Spleen (tissue), 11 donors: ENCODE measurements at regions not wholly inside any gene's neighbourhood (a gene's known extent, or its start where the extent isn't known, plus 50 kb on each side); places are given as distances from the start of the nearest gene placed in this dataset.

Experiments
- DNase-seq: peaks from one replicate; pipeline ENCODE4 v3.0.0-alpha.2; 2020
- H3K27ac ChIP-seq, 8 donors: fragments of 200-600 bp; sonication (generic) in 7 of 8; 1 replicate in 4 of 8; 2 replicates in 4 of 8; pipeline versions ENCODE4 v1.5.0 to v1.8.0; 2016 to 2021; ENCODE audit warnings: inconsistent platforms in 4 of 8, mild to moderate bottlenecking in 4 of 8, moderate library complexity in 1 of 8
- H3K27me3 ChIP-seq, 7 donors: fragments of 200-600 bp; sonication (generic) in 6 of 7; replicated peaks in 1 of 7; 1 replicate in 4 of 7; 2 replicates in 3 of 7; pipeline versions ENCODE4 v1.5.0 to v1.8.0; 2016 to 2021; ENCODE audit warnings: inconsistent platforms in 3 of 7, mild to moderate bottlenecking in 1 of 7
- H3K36me3 ChIP-seq, 6 donors: fragments of 200-600 bp; sonication (generic) in 5 of 6; 1 replicate in 4 of 6; 2 replicates in 2 of 6; pipeline versions ENCODE4 v1.5.0 to v1.8.0; 2016 to 2021; ENCODE audit warnings: inconsistent platforms in 2 of 6
- H3K4me1 ChIP-seq, 6 donors: fragments of 200-600 bp; sonication (generic) in 5 of 6; 1 replicate in 3 of 6; 2 replicates in 3 of 6; pipeline versions ENCODE4 v1.5.0 to v1.8.0; 2016 to 2021; ENCODE audit warnings: inconsistent platforms in 3 of 6
- H3K4me3 ChIP-seq, 8 donors: fragments of 200-600 bp; sonication (generic) in 7 of 8; 1 replicate in 4 of 8; 2 replicates in 4 of 8; pipeline versions ENCODE4 v1.5.0 to v1.8.0; 2016 to 2021; ENCODE audit warnings: inconsistent platforms in 4 of 8, mild to moderate bottlenecking in 4 of 8, moderate library complexity in 2 of 8
- H3K9me3 ChIP-seq, 8 donors: fragments of 200-600 bp; sonication (generic) in 7 of 8; 1 replicate in 4 of 8; 2 replicates in 4 of 8; pipeline versions ENCODE4 v1.5.0 to v1.8.0; 2016 to 2021; ENCODE audit warnings: inconsistent platforms in 4 of 8
- POLR2A ChIP-seq, 3 donors: fragments of 450-650 bp; IDR thresholded peaks; one replicate each; pipeline ENCODE4 v1.5.1; 2017; ENCODE audit warnings: antibody characterized with exemption in 3 of 3, mild to moderate bottlenecking in 1 of 3
- POLR2AphosphoS5 ChIP-seq, 3 donors: sonication (generic); formaldehyde crosslinking; IDR thresholded peaks; one replicate each; pipeline ENCODE4 v1.5.1; 2017; ENCODE audit warnings: antibody characterized with exemption in 3 of 3
- WGBS, 5 donors: extraction: QIAGEN DNeasy Blood & Tissue Kit in 3 of 5; methylation state at CpG; one replicate each; pipeline versions ENCODE4 v1.1.5 to v1.1.7; 2013 to 2018; 5-methylcytosine and 5-hydroxymethylcytosine counted together
- intact Hi-C: fragments of 100-400 bp; cut with DNase I; formaldehyde crosslinking; loops from one replicate; pipeline ENCODE4 v1.15.0; 2023; ENCODE audit warnings: low total_unique reads
- TF ChIP-seq, protein P1 (sequence below), 11 experiments: fragments of 200-600 bp in 7 of 11; fragments of 450-650 bp in 4 of 11; sonication (generic) in 4 of 11; IDR thresholded peaks in 8 of 11; conservative IDR thresholded peaks in 3 of 11; 1 replicate in 7 of 11; 2 replicates in 4 of 11; pipeline versions ENCODE4 v1.4.0 to v1.8.0; 2016 to 2021; ENCODE audit warnings: antibody characterized with exemption in 11 of 11, inconsistent platforms in 4 of 11, mild to moderate bottlenecking in 1 of 11
- donor health status: healthy with polysubstance abuse.
- donor health status: DM: no; HTN: no; CAD: no; lungs with moderate emphysema.
- donor health status: DM: no; HTN: no; CAD: no.
- donor health status: Bipolar disorder and iron deficiency.
- donor health status: healthy.
- donor health status: DM: no; HTN: no; CAD: no.
- donor health status: DM: yes; HTN: yes; CAD: no.

GRCh38 chr4:149884529-149885181 lies 69.0 kb upstream of the IQCM start:
- no peak overlapping the region for H3K4me3 ChIP-seq
- H3K36me3 ChIP-seq = no peaks in the 10 kb centered on the region
- intact Hi-C loops = no loop called here
- no peaks in the 10 kb centered on the region for H3K9me3 ChIP-seq
- 58 to 76% (median 66%) methylated on average over 3 of the region's 3 CpGs for whole genome bisulfite sequencing, 5 donors
- H3K27ac ChIP-seq = no peak overlapping the region
- no peak for DNase-seq
- no peaks in the 10 kb centered on the region for H3K4me1 ChIP-seq
- TF ChIP-seq POLR2A (IDR thresholded peaks at IDR 0.05) = no peak
- H3K27me3 ChIP-seq = no peaks in the 10 kb centered on the region

DNA sequence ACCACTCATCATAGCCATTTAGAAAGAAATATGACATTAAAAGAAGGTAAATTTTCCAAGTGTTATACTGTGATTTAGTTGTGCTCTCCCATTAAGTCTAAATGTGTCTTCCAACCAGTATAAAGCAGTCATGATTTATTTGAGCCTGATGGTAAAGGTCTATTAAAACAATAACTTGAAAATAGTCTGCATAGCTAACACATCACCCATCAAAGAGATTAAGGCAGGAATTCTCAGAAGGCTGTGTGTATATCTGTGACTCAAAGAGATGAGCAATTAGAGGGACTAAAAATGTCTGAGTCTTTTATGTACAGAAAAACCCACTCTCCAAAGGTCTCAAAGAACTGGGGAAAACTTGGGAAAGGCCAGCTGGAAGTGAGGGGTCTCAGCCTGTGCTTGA lies 70.3 kb upstream of the IQCM start:
- Histone ChIP-seq H3K4me1 (no peaks in the 10 kb centered on the region), H3K27ac (no peak overlapping the region), H3K27me3 (no peaks in the 10 kb centered on the region), H3K36me3 (no peaks in the 10 kb centered on the region), H3K9me3 (no peaks in the 10 kb centered on the region), H3K4me3 (no peak overlapping the region)
- DNase-seq = no peak
- intact Hi-C loops = no loop called here
- no peak for TF ChIP-seq POLR2A (IDR thresholded peaks at IDR 0.05)
- TF ChIP-seq, protein P1, sequence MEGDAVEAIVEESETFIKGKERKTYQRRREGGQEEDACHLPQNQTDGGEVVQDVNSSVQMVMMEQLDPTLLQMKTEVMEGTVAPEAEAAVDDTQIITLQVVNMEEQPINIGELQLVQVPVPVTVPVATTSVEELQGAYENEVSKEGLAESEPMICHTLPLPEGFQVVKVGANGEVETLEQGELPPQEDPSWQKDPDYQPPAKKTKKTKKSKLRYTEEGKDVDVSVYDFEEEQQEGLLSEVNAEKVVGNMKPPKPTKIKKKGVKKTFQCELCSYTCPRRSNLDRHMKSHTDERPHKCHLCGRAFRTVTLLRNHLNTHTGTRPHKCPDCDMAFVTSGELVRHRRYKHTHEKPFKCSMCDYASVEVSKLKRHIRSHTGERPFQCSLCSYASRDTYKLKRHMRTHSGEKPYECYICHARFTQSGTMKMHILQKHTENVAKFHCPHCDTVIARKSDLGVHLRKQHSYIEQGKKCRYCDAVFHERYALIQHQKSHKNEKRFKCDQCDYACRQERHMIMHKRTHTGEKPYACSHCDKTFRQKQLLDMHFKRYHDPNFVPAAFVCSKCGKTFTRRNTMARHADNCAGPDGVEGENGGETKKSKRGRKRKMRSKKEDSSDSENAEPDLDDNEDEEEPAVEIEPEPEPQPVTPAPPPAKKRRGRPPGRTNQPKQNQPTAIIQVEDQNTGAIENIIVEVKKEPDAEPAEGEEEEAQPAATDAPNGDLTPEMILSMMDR (IDR thresholded peaks at IDR 0.05 in 8 of 11, conservative IDR thresholded peaks at IDR 0.05 in 3 of 11) = no peak
- TF ChIP-seq POLR2AphosphoS5 (IDR thresholded peaks at IDR 0.05) = no peak

DNA sequence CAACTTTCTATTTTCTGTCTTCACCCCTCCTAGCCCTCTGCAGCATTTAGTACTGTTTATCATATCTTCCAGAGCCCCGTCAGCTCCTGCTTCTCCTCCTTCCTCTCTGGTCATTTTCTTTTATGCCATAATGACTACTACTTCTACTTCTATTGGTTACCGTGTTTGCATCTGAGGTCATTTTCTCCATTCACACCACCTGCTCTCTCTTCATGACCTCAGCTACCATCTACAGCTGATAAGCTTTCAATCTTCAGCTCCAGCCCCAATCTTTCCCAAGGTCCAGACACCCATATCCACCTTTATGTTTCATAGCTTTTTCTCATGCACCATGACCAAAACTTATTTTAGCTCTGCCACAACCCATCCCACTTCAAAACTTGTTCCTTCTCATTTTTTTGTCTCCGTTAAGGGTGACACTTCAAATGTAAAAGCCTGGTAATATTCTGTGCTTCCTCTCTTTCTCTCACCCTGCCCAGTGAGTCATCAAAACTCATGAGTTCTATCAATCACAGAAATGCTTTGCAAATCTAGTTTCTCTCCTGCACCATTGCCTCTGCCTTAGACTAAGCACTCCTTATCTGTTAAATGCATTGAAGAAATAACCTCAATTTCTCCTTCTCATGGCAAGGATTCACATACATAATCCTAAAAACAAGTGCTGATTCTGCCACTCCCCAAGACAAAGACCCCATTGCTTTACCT lies 71.3 kb upstream of the IQCM start:
- Histone ChIP-seq H3K36me3 (no peaks in the 10 kb centered on the region), H3K4me1 (no peaks in the 10 kb centered on the region), H3K27me3 (no peaks in the 10 kb centered on the region), H3K4me3 (no peak overlapping the region), H3K27ac (no peak overlapping the region), H3K9me3 (no peaks in the 10 kb centered on the region)
- 63 to 74% (median 69%) methylated on average over 3 of the region's 3 CpGs for WGBS, 5 donors
- intact Hi-C loops = no loop called here
- TF ChIP-seq POLR2AphosphoS5 (IDR thresholded peaks at IDR 0.05) (no peak), POLR2A (IDR thresholded peaks at IDR 0.05) (no peak)
- TF ChIP-seq, protein P1 (IDR thresholded peaks at IDR 0.05 in 8 of 11, conservative IDR thresholded peaks at IDR 0.05 in 3 of 11) = no peak
- DNase-seq = no peak

DNA sequence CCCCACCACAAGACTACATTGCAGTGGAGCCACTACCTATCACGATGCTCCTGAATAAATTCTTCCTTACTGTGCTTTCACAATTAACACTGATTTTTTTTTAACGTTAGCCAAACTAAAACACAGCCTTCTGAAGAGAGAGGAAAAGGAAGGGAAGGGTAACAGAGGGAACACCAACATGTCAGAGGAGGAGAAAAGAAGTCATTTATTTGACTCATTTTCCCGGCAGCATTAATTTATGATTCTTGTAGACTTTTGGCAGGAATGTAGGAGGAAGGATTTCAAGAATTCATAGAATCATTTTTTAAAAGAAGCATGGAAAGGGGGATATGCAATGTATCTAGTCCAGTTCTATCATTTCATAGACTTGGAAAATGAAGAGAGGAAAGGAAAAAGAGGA lies 74.3 kb upstream of the IQCM start:
- intact Hi-C loops = no loop called here
- no peak for DNase-seq
- H3K9me3 ChIP-seq = no peaks in the 10 kb centered on the region
- H3K4me3 ChIP-seq = no peak overlapping the region
- H3K27ac ChIP-seq = no peak overlapping the region
- 76 to 87% (median 81%) methylated on average over 3 of the region's 3 CpGs for WGBS, 5 donors
- TF ChIP-seq, protein P1 (IDR thresholded peaks at IDR 0.05 in 8 of 11, conservative IDR thresholded peaks at IDR 0.05 in 3 of 11) = no peak
- no peak for TF ChIP-seq POLR2AphosphoS5 (IDR thresholded peaks at IDR 0.05)
- no peak for TF ChIP-seq POLR2A (IDR thresholded peaks at IDR 0.05)
- no peaks in the 10 kb centered on the region for H3K36me3 ChIP-seq
- no peaks in the 10 kb centered on the region for H3K4me1 ChIP-seq
- H3K27me3 ChIP-seq = no peaks in the 10 kb centered on the region
